H1 (cell line): ENCODE measurements at regions not wholly inside any gene's neighbourhood (a gene's known extent, or its start where the extent isn't known, plus 50 kb on each side); places are given as distances from the start of the nearest gene placed in this dataset.

Experiments
- CBX8 ChIP-seq: fragments of 300-800, 300-1000 bp; sonication (generic); IDR thresholded peaks from 2 replicates; pipeline ENCODE4 v1.7.1; 2016; ENCODE audit warnings: low read depth, low read length, borderline replicate concordance
- HDAC2 ChIP-seq, 2 experiments: fragments of 300-600 bp in 1 of 2; sonication (generic) in 1 of 2; IDR thresholded peaks; 2 replicates each; pipeline ENCODE4 v1.6.1; 2011 to 2012; ENCODE audit warnings: low read depth in 2 of 2, low read length in 2 of 2, mild to moderate bottlenecking in 2 of 2, moderate library complexity in 2 of 2, borderline replicate concordance in 1 of 2, inconsistent platforms in 1 of 2
- MAX ChIP-seq: IDR thresholded peaks from 2 replicates; pipeline ENCODE4 v1.6.1; 2012; ENCODE audit warnings: inconsistent platforms
- RFX5 ChIP-seq: IDR thresholded peaks from 2 replicates; pipeline ENCODE4 v1.6.1; 2011; ENCODE audit warnings: low read depth, low read length, improper control_type of control experiment, borderline replicate concordance
- SP1 ChIP-seq: IDR thresholded peaks from 2 replicates; pipeline ENCODE4 v1.6.1; 2011; ENCODE audit warnings: low read depth, low read length
- TAF1 ChIP-seq: IDR thresholded peaks from 2 replicates; pipeline ENCODE4 v1.6.1; 2011; ENCODE audit warnings: mild to moderate bottlenecking, low read depth, low read length

GRCh38 chr3:31341130-31341529 lies 191.6 kb upstream of the STT3B start:
- TF ChIP-seq HDAC2 (IDR thresholded peaks at IDR 0.05; ENCODE audit: borderline replicate concordance in 1 of 2, low read depth in 2 of 2, low read length in 2 of 2), result no peak
- no peak for TF ChIP-seq RFX5
- TF ChIP-seq MAX, result no peak
- TF ChIP-seq TAF1, result no peak
- TF ChIP-seq SP1, result no peak
- TF ChIP-seq CBX8, result no peak
